HepG2 (cell line): ENCODE measurements at regions not wholly inside any gene's neighbourhood (a gene's known extent, or its start where the extent isn't known, plus 50 kb on each side); places are given as distances from the start of the nearest gene placed in this dataset.

Source experiments
- EZH2 ChIP-seq: conservative IDR thresholded peaks from 2 replicates; pipeline ENCODE4 v1.6.1; 2012; ENCODE audit warnings: mild to moderate bottlenecking, low read depth, low read length, moderate library complexity
- GATA4 ChIP-seq: sonication (generic); IDR thresholded peaks from 2 replicates; pipeline ENCODE4 v1.6.1; 2016; ENCODE audit warnings: antibody characterized with exemption, low read depth, borderline replicate concordance
- GPN1 ChIP-seq: sonication (generic); formaldehyde crosslinking; IDR thresholded peaks from 2 replicates; pipeline ENCODE4 v1.5.1; 2020; ENCODE audit warnings: missing genetic modification reagents, borderline replicate concordance
- MEIS1 ChIP-seq: sonication (generic); formaldehyde crosslinking; IDR thresholded peaks from 2 replicates; pipeline ENCODE4 v1.9.0; 2021; ENCODE audit warnings: mild to moderate bottlenecking, missing genetic modification reagents, moderate library complexity, borderline replicate concordance
- MZF1 ChIP-seq: sonication (generic); formaldehyde crosslinking; IDR thresholded peaks from 2 replicates; pipeline ENCODE4 v1.8.1; 2023; ENCODE audit warnings: mild to moderate bottlenecking, missing genetic modification reagents, borderline replicate concordance
- POLR2A ChIP-seq, 2 experiments: IDR thresholded peaks; 2 replicates each; pipeline ENCODE4 v1.6.1; 2011; ENCODE audit warnings: low read depth in 2 of 2, low read length in 2 of 2, mild to moderate bottlenecking in 1 of 2, moderate library complexity in 1 of 2; ENCODE audit not compliant: insufficient read depth in 1 of 2
- POLR2G ChIP-seq: fragments of 200-400 bp; formaldehyde crosslinking; IDR thresholded peaks from 2 replicates; pipeline ENCODE4 v1.6.1; 2018; ENCODE audit warnings: mild to moderate bottlenecking, low read depth, low read length, moderate library complexity
- RXRA ChIP-seq: sonication (generic); formaldehyde crosslinking; IDR thresholded peaks from 2 replicates; pipeline ENCODE4 v1.5.1; 2020; ENCODE audit warnings: missing genetic modification reagents
- ZNF839 ChIP-seq: sonication (generic); formaldehyde crosslinking; IDR thresholded peaks from 2 replicates; pipeline ENCODE4 v1.4.0; 2020; ENCODE audit warnings: missing genetic modification reagents, mild to moderate bottlenecking, borderline replicate concordance
- TF ChIP-seq, protein P1 (sequence below): sonication (generic); formaldehyde crosslinking; IDR thresholded peaks from 2 replicates; pipeline ENCODE4 v1.5.0; 2020; ENCODE audit warnings: mild to moderate bottlenecking, missing genetic modification reagents, moderate library complexity
- TF ChIP-seq, protein P2 (sequence below): sonication (generic); formaldehyde crosslinking; IDR thresholded peaks from 2 replicates; pipeline ENCODE4 v1.5.0; 2020; ENCODE audit warnings: mild to moderate bottlenecking, missing genetic modification reagents, borderline replicate concordance
- TF ChIP-seq, protein P3 (sequence below): sonication (generic); formaldehyde crosslinking; IDR thresholded peaks from 2 replicates; pipeline ENCODE4 v1.5.0; 2020; ENCODE audit warnings: mild to moderate bottlenecking, missing genetic modification reagents
- TF ChIP-seq, protein P4 (sequence below): sonication (generic); formaldehyde crosslinking; IDR thresholded peaks from 2 replicates; pipeline ENCODE4 v1.4.0; 2020; ENCODE audit warnings: missing genetic modification reagents

DNA sequence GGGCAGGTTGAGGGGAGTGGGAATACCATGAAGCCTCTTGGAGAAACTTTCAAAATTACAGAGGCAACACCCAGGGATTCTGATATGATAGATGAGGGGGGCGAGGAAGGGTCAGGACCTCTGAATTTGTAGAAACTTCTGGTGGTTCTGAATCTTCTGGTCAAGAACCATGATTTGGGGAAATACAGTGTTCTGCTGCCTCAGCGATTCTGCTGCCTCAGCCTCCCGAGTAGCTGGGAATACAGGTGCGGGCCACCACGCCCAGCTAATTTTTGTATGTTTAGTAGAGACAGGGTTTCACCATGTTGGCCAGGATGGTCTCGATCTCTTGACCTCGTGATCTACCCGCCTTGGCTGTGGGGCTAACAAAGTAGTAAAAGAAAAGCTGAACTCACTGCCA lies 70.4 kb downstream of the MAGEF1 start:
- no peak for TF ChIP-seq RXRA (CRISPR knock-in tag)
- TF ChIP-seq, protein P1, sequence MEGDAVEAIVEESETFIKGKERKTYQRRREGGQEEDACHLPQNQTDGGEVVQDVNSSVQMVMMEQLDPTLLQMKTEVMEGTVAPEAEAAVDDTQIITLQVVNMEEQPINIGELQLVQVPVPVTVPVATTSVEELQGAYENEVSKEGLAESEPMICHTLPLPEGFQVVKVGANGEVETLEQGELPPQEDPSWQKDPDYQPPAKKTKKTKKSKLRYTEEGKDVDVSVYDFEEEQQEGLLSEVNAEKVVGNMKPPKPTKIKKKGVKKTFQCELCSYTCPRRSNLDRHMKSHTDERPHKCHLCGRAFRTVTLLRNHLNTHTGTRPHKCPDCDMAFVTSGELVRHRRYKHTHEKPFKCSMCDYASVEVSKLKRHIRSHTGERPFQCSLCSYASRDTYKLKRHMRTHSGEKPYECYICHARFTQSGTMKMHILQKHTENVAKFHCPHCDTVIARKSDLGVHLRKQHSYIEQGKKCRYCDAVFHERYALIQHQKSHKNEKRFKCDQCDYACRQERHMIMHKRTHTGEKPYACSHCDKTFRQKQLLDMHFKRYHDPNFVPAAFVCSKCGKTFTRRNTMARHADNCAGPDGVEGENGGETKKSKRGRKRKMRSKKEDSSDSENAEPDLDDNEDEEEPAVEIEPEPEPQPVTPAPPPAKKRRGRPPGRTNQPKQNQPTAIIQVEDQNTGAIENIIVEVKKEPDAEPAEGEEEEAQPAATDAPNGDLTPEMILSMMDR, result no peak
- TF ChIP-seq POLR2G, result no peak
- no peak for TF ChIP-seq MZF1 (CRISPR knock-in tag)
- TF ChIP-seq, protein P2, sequence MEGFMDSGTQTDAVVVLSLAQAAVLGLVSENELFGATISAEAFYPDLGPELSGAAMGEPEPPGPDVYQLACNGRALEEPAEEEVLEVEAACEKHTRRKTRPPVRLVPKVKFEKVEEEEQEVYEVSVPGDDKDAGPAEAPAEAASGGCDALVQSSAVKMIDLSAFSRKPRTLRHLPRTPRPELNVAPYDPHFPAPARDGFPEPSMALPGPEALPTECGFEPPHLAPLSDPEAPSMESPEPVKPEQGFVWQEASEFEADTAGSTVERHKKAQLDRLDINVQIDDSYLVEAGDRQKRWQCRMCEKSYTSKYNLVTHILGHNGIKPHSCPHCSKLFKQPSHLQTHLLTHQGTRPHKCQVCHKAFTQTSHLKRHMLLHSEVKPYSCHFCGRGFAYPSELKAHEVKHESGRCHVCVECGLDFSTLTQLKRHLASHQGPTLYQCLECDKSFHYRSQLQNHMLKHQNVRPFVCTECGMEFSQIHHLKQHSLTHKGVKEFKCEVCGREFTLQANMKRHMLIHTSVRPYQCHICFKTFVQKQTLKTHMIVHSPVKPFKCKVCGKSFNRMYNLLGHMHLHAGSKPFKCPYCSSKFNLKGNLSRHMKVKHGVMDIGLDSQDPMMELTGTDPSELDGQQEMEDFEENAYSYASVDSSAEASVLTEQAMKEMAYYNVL (CRISPR knock-in tag), result no peak
- no peak for TF ChIP-seq GPN1 (CRISPR knock-in tag)
- no peak for TF ChIP-seq EZH2
- TF ChIP-seq GATA4, result no peak
- no peak for TF ChIP-seq MEIS1 (CRISPR knock-in tag)
- TF ChIP-seq ZNF839 (CRISPR knock-in tag), result no peak
- TF ChIP-seq, protein P3, sequence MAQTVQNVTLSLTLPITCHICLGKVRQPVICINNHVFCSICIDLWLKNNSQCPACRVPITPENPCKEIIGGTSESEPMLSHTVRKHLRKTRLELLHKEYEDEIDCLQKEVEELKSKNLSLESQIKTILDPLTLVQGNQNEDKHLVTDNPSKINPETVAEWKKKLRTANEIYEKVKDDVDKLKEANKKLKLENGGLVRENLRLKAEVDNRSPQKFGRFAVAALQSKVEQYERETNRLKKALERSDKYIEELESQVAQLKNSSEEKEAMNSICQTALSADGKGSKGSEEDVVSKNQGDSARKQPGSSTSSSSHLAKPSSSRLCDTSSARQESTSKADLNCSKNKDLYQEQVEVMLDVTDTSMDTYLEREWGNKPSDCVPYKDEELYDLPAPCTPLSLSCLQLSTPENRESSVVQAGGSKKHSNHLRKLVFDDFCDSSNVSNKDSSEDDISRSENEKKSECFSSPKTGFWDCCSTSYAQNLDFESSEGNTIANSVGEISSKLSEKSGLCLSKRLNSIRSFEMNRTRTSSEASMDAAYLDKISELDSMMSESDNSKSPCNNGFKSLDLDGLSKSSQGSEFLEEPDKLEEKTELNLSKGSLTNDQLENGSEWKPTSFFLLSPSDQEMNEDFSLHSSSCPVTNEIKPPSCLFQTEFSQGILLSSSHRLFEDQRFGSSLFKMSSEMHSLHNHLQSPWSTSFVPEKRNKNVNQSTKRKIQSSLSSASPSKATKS (CRISPR knock-in tag), result no peak
- TF ChIP-seq, protein P4, sequence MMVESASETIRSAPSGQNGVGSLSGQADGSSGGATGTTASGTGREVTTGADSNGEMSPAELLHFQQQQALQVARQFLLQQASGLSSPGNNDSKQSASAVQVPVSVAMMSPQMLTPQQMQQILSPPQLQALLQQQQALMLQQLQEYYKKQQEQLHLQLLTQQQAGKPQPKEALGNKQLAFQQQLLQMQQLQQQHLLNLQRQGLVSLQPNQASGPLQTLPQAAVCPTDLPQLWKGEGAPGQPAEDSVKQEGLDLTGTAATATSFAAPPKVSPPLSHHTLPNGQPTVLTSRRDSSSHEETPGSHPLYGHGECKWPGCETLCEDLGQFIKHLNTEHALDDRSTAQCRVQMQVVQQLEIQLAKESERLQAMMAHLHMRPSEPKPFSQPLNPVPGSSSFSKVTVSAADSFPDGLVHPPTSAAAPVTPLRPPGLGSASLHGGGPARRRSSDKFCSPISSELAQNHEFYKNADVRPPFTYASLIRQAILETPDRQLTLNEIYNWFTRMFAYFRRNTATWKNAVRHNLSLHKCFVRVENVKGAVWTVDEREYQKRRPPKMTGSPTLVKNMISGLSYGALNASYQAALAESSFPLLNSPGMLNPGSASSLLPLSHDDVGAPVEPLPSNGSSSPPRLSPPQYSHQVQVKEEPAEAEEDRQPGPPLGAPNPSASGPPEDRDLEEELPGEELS (CRISPR knock-in tag), result no peak
- no peak for TF ChIP-seq POLR2A (IDR thresholded peaks at IDR 0.05; ENCODE audit: insufficient read depth in 1 of 2, low read depth in 2 of 2, low read length in 2 of 2)
